ENCODE measurements at regions not wholly inside any gene's neighbourhood (a gene's known extent, or its start where the extent isn't known, plus 50 kb on each side); places are given as distances from the start of the nearest gene placed in this dataset.

DNA sequence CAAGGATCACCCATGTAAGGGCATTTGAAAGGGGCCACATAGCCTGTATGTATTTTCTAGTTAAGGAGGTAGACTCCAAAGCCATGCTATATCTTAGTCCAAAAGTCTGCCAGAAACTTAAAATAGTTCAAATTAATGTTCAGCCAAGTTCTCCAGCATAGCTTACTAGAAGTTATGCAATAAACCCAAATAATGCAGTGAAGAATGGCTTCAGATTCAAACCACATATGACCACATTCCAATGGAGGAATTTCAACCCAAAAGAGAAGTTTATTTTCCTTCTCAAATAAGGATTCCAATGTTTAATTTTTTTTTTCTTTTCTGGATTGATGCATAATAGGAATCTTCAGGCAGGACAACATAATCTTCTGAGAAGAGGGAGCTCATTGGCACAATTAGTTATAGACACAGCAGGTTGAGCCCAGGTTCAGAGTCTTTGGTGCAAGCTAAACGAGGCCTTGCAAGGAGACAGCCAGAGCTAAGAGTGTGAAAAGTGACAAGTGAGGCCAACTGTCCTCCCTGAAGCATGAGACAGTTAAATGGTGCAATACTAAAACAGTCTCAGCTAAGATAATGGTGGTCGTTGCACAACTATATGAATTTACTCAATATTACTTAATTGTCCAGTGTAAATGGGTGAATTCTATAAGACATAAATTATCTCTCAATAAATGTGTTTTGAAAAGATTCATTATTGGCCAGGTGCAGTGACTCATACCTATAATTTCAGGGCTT, 598.8 kb upstream of the CDH4 start:
- DNase-seq, result no peak

DNA sequence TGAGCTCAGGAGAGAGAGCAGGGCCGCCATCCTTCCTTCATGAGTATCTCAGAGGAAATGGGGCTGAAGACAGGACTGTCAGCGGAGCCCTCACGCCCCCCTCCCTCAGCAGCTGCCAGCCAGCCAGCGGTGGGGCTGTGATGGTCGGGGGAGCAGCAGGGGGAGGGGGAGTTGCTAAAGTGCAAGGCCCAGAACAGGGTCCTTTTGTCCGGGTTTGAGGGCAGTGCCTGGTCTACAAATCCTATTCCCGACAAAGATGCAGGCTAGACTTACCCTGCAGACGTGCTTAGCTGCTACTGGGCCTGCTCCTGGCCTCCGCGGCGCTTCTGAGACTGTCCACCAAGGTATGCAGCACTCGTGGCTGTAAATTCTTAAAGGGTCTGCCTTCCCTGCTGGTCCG, 593.4 kb upstream of the CDH4 start:
- DNase-seq, result no peak

DNA sequence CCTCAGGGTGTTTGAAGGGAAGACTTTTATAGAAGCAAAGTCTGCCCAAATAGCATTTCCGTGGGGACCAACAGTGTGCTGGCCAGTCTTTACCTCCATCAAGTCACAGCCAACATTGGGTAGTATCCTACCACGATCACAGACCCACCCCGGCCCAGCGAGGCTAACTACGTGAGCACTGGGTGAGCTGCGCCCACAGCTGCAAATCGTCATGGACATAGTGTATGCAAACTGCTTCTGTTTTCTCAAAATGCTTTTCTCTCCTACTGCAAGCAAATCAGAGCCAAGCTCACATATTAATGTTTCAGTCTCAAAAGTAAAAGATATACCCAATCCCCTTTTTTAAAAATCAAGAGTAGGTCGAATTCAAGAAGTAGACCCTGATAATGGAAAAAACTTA, 592.8 kb upstream of the CDH4 start:
- no peak for DNase-seq

DNA sequence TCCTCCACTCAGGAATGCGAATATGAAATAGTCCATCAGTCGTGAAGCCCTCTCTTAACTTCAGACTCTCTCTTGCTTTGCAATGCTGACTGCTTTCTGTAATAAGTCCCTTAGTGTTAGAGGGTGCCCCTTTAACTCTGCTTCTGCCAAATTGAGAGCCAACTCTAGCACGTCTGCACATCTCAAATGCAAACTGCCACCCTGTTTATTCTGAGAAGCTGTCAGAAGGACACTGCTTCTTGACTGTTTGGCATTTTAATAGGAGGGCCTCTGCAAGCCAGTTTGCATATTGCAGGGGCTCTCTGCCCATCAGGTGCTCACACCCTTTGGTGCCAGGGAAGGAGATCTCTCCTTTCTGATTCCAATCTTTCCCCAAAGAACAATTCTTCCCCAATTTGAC, 589.8 kb upstream of the CDH4 start:
- no peak for DNase-seq

DNA sequence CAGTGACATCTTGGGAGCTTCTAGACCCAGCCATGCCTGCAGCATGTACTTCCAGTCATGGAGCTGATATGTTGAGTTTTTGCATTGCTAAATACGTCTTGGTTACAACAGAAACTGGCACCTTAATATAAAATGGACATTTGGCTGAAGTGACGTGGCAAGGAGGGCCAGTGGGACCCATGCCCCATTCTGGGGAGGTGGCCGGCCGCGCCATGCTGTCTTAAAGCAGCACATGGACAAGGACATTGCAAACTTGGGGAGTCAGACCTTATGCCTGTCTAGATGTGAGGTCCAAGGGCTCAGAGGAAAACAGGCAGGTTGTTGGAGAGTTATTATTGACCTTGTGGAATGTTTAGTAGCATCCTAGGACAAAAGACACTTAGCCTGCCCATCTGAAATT, 588.0 kb upstream of the CDH4 start:
- no peak for DNase-seq

DNA sequence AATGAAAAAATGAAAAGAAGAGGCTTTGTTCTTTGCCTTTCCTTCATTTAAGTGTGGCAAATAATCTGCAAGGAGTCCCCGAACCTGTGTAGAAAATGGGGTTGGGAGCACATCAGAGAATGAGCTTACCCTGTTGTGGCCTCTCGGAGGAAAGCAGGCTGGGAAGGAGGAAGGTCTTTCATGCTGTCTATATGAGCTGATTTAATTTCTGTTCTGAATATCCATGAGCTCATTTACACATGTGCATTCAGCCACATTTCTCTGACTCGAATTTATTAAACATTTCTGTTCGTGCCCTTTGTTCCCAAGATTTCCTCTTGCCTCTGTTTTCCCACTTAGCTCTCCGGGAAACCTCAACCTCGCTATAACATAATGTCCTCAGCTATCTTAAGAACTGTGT, 584.4 kb upstream of the CDH4 start:
- DNase-seq, result no peak

DNA sequence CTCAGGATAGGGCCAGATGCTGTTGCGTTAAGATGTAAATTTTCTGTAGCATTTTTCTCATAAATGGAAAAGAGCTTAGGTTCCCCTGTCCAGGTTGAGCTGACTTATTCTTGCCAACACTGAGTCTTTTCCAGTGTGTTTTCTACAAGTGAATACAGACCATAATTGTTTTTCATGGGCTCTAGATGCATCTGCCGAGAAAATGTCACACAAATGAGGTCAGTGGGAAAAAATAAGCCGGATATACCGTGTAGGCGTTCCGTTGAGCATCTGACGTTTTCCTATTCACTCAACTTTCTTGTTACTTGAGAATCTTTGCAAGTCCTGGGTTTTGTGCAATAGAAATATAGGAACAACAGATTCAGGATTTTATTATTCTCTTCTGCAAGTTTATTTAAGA, 582.9 kb upstream of the CDH4 start:
- DNase-seq, result no peak

DNA sequence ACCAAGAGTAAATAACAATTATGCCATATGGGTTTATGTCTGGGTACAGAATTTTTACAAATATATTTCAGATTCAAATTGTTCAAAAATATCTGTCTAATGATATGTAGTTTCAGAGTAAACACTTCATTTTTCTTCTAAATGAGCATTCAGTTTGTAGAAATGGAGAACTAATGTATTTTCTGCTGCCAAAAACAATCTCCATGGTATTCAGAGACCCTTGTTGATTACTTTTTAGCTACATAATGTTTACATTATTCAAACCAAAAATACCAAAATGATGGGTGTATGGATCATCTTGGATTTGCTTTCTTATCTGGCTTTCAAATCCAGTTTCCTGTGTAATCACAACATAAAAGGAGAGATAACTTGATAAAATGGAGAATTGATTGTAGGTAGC, 576.0 kb upstream of the CDH4 start:
- no peak for DNase-seq

DNA sequence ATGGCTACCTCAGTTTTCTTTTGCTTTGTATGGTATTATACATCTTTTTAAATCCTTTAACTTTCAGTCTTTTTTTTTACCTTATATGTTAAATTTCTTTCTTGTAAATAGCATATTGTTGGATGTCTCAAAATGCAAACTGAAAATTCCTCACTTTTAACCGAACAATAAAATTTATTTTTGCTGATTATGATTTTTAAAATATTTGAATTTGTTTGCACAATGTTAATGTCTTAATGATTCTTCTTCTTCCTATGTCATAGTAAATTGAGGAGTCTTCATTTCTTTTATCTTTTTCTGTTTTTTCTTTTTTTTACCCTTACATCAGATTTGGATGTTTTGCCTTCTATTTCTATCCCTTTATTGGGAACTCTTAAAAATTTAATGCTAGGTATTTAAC, 574.2 kb upstream of the CDH4 start:
- no peak for DNase-seq

DNA sequence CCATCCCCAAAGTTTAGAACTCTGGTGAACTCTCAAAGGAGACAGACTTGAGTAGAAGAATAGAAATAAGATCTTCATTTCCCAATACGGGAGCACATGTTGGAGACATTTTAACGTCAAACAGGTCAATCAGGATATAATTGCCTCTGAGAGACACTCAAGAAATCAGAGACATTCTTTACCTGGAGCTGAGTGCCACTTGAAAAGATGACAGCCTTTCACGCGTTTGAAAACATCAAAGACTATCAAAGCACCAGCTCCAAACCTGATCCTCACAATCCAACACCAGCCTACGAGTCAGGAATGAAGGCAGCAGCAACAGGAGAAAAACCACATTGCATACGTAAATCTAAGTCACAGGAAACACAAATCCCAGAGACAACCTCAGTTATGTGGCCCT, 571.5 kb upstream of the CDH4 start:
- no peak for DNase-seq

DNA sequence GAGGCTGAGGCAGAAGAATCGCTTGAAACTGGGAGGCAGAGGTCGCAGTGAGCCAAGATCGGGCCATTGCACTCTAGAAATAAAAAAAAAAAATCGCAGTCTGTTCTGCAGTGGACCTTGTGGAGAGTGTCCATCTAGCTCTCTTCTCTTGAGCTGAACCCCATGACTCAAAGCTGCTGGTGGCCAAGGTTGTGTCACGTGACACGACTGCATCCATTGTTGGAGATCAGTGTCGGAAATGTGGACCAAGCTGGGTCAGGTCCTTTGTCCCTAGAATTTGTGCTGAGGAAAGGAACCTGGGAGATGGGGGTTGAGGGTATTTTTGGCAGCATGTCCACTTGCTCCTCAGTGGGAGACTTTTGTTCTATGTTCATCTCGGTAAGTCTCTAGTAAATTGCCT, 564.8 kb upstream of the CDH4 start:
- no peak for DNase-seq

DNA sequence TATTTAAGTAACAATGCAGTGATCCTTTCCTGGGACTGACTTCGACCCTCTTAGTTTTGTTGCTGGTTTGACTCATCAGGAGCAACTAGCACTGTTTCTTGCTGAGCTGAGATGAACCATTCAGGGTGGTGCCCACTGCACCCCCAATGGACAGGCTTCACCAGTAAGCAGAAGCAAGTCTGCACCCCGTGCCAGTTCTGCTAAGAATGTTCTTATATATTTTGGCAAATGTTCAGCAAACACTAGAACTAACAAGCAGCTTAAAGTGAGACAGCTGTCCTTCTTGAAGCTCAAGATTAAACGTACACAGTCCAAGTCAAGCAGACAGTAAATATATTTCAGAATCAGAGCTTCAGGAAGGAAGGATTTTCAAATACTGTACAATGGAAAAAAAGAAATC, 561.3 kb upstream of the CDH4 start:
- DNase-seq, result no peak

DNA sequence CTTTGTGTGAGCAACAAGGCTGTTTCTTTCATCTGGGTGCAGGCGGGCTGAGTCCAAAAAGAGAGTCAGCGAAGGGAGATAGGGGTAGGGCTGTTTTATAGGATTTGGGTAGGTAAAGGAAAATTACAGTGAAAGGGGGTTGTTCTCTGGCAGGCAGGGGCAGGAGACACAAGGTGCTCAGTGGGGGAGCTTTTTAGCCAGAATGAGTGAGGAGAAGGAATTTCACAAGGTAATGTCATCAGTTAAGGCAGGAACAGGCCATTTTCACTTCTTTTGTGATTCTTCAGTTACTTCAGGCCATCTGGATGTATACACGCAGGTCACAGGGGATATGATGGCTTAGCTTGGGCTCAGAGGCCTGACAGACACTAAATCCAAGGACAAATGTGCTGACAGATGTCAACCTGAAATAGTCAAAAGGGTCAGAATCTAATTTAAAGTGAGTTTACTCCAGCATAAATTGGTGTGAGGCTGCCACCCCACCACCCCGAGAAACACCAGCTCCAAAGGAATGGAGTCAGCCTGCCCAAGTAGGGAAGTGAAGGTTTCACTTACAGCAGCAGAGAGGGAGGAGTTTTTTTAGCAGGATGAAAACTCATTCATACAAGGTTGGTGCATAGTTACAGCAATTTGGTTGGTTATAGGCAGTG, 560.0 kb upstream of the CDH4 start:
- DNase-seq, result no peak

DNA sequence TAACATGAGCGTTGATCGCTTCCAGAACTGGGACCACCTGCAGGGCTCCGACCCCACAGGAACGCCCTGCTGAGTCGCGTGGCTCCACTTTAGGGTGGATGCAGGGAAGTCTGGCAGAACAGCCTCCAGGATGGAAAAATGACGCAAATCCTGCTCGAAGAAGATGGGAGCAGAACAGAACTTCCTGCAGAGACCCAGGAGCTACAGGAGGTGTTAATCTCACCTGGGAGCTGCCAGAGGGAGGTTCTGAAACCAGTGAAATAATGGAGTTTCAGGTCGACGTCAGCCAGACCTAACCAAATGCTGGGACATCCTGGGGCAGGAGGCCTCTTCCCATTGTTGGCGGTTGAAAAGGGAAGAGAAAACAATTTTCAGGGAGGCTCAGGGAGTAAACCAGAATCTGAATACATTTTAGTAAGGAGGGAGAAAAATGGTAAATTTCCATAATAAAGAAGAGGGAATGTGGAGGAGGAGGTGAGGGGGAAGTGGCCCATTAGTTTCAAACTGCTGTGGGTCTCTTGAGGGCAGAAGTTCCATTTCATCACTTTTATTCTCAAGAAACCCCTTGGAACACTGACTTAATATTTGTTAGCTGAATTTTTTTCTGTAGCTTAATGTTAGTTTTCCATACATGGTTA, 558.4 kb upstream of the CDH4 start:
- DNase-seq, result no peak

DNA sequence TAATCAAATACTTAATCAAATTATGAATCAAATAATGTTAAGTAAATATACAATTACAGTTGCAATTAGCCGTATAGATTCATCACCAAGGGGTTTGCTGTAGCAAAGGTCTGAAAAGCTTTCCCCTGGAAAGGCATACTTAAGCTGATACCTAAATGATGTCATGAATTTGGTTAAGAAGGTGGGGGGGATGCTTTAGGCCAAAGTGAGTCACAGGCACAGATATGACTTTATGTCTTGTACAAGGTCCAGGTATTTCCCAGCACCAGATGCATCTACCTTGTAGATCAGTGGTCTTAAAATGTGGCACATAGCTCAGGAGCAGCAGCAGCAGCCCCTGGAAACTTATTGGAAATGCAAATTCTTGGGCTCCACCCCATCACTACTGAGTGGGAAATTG, 557.3 kb upstream of the CDH4 start:
- DNase-seq, result no peak

DNA sequence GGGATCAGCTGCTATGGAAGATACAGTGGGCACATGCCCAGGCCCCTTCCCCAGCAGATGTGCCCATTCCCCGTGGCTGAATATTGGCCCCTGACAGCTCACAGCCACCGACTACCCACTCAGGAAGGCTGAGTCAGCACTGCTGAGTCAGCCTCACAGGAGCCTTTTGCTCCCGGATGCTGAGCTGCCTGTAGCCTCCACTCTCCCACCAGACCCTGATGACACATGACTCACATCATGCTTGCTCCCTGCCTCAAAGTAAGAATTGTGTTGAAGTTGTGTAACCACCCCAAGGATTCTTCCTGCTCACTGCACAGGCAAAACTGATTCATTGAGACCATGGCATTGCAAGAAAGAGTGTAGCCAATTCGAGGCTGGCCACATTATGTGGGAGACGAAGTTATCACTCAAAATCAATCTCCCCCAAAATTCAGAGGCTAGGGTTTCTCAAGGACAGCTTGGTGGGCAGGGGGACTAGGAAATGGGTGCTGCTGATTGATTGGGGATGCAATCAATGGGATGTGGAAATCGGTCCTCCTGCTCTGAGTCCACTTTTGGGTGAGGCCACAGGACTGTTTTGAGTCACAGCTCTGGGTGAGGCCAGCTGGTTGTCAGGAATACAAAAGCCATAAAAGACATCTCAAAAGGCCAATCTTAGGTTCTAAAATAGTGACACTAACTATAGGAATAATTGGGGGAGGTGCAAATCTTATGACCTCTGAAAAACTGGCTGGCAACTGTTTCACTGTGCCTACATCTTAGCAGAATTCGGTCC, 556.6 kb upstream of the CDH4 start:
- DNase-seq, result peak; percentile 66

DNA sequence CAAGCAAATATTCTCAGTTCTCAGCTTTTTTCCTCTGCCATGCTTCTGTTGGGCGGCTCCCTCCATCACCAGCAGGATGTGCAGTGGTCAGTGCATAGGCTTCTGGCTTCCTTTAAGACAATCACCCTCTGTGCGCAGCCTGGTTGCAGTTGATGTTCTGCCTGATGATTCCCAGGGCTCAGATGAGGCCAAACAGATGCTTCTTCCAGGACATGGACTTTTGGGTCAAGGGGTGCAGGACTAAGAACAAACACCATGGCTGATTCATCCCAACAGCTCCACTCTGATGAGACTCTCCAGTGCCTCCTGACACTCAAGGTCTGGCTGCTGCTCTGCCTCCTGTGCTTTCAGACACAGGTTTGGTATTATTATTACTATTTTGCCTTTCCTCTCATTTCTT, 554.8 kb upstream of the CDH4 start:
- no peak for DNase-seq

DNA sequence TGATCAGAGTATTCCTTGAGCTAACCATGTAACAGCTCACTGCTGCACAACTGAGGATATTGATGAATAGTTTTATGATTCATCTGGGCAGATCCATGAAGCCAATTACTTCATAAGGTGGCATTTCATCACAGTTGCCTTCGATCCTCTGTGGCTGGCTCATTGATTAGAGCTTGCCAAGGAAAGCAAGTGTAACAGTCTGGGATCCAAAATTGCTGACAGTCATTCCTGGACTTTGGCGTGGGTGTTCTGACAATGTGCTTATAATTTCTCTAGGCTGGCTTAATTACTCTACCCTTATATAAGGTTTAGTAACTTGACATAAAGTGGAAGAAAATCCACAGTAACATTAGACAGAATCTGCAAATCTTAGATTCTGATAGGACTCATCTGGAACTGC, 551.3 kb upstream of the CDH4 start:
- no peak for DNase-seq

DNA sequence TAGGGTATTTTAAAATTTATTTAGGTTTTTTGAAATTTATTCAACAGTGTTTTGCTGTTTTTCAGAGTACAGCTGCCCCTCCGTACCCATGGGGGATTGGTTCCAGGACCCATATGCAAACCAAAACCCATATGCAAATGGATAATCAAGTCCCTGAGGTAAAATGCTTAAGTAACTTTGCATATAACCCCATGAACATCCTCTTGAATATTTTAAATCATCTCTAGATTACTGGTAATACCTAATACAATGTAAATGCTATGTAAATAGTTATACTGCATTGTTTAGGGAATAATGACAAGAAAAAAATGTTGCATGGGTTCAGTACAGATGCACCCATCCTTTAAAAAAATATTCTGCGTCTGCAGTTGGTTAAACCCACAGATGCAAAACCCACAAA, 547.9 kb upstream of the CDH4 start:
- DNase-seq, result no peak

DNA sequence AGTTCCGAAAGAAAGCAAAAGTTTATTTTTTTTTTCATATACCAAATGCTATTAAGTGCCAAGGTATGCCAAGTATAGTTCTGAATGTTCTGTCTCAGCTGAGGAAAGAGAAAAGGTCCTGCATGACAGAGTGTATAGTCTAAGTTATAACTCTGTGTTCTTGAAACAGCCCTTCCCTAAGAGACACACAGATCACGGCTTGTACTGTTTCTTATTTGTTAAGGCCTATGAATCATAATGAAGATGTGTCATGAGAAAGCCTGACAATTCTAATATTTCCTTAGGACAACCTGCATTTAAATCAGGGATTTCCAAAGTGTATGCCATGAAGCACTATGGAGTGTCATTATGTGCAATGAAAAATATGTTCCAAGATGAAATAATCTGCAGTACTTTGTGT, 538.7 kb upstream of the CDH4 start:
- DNase-seq, result no peak

DNA sequence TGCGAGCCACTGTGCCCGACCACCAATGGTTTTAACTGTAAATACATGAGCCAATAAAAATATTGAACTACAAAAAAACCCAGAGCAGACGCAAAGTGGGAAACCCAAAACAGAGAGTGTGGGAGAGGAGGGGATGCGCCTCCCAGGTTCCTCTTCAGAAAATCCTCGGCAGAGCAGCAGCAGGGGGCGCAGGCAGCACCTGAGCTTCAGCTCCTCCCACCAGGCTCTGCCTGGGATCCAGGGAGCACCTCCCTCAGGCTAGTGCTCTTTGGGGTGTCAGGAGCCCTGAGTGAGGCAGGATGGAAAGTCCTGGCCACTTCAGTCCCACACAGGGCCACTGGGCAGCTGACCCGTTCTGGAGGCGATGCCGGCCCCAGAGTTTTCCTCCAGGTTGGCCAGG, 536.9 kb upstream of the CDH4 start:
- DNase-seq, result no peak

DNA sequence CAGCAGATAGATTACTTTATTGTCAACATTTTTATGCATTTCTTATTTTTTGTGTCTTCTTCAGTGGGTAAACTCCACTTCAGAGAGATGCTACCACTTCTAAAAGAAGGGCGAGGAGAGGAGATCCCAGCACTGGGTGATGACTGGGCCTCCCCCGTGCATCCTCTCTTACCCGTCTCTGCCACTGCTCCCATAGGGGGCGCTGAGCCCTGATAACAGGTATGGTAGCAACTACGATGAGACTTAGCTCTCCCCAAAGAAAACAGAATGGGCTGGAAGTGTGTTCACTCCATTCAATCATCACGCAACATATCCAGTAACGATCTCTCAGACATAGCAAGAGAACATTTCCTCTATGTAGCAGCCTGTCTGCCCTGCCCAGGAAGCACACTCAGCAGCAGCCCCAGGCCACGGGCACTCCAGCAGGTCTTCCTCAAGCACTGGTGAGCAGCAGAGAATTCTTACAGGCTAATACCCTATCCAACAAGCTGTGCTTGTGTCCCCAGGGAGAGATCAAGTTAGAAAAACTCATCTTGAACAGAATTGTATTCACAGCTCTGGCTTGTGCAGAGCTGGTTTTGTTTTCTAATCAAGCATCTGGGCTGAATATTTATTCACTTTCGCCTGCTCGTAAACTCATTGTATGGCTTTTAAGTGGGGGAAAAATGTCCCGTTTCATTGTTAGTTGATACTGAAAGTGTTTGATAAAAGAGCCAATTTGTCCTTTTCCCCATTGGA, 533.1 kb upstream of the CDH4 start:
- DNase-seq, result no peak

DNA sequence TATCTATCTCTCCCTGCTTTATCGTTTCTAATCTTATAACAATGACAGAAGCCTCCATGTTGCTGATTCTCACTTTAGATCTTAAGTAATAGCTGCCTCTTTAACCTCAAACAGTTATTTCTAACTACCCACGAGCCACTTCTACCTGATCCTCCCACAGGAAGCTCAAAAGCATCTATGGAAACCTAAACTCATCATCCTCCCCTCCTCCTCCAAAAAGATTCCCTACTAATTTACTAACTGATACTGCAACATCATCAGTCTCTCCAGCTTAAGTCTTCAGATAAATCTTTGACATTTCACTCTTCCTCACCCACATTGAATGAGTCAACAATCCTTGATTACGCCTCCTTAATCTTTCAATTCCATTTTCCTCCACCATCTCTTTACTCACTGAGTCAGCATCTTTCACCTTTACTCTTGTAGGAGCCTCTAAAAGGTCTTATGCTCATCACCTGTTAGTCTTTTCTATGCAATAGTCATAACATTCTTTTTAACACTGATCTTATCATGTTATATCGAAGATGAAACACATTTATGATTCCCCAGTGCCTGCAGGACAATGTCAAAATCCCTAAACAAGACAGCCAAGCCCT, 526.7 kb upstream of the CDH4 start:
- DNase-seq, result no peak

Data from NK-92 treated with Interleukin-12 subunit alpha and Interleukin-12 subunit beta, amount 100 ng/mL, for 24 hours (cell line).